LNCAP (cell line): ENCODE measurements at regions not wholly inside any gene's neighbourhood (a gene's known extent, or its start where the extent isn't known, plus 50 kb on each side); places are given as distances from the start of the nearest gene placed in this dataset.

Experiments used
- TF ChIP-seq, protein P1 (sequence below): fragments of 450-650 bp; IDR thresholded peaks from 2 replicates; pipeline ENCODE4 v1.5.1; 2017; ENCODE audit warnings: mild to moderate bottlenecking

DNA sequence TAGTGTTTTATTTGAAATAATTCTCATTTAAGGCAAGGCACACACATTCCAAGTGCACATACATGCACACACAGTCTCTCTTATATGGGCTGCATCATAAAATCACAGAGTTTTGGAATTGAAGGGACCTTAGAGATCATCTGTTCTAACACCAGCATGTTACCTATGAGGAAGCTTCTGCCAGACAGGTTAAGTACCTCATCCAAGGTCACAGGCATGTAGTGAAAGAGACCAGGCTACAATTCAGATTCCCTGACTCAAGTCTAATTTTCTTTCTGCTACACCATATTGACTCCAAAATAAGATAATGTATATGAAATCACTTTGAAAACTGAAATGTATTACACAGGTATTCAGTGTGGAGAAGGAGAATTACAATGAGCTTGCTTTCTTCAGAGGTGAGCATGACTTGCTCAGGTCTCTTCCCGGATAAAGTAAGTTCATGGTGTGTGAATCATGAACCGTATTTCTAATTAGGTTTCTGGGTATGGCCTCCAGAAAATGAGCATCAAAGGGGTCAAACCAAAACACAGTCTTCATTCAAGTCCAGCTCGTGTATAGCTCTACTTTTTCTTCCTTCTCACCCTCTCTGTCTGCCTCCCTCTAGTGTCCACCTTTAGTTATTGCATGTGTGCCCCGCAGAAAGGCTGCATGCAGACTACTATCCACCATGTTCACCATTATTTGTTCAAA, 411.9 kb downstream of the FUT8 start:
- TF ChIP-seq, protein P1, sequence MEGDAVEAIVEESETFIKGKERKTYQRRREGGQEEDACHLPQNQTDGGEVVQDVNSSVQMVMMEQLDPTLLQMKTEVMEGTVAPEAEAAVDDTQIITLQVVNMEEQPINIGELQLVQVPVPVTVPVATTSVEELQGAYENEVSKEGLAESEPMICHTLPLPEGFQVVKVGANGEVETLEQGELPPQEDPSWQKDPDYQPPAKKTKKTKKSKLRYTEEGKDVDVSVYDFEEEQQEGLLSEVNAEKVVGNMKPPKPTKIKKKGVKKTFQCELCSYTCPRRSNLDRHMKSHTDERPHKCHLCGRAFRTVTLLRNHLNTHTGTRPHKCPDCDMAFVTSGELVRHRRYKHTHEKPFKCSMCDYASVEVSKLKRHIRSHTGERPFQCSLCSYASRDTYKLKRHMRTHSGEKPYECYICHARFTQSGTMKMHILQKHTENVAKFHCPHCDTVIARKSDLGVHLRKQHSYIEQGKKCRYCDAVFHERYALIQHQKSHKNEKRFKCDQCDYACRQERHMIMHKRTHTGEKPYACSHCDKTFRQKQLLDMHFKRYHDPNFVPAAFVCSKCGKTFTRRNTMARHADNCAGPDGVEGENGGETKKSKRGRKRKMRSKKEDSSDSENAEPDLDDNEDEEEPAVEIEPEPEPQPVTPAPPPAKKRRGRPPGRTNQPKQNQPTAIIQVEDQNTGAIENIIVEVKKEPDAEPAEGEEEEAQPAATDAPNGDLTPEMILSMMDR = peak; percentile 93

DNA sequence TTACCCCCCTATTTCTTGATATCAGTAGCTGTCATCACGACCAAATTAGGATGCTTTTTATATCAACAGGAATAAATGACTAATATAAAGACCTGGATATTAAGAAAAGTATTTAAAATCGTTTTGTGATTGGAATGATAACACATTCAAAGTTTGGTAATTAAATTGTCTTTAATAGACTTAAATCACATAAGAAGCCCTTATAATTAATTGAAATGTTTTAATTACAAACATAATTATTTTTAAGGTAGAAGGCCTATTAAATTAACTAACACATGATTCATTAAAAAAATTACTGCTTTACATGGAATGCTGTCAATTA, 412.4 kb downstream of the FUT8 start:
- TF ChIP-seq, protein P1 = peak; percentile 16; the same call in 1 of the 2 replicates

DNA sequence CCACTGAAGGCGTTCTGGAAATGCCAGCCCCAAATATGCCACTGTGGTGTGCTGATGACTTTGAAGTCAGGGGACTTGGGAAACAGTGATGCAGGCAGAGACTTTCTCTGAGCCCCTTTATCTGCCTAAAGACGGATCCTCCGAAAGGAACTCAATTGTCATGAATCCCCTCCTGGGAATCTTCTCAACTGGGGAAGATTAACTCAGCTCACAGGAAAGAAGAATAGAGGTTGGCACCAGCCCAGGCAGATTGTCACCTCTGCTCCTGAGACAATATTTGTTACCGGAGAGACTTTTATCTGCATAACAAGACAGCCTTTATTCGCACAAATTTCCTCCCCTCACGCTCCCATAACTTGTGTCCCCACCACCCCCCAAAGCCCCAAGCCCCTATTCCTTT, 414.4 kb downstream of the FUT8 start:
- TF ChIP-seq, protein P1 = no peak

DNA sequence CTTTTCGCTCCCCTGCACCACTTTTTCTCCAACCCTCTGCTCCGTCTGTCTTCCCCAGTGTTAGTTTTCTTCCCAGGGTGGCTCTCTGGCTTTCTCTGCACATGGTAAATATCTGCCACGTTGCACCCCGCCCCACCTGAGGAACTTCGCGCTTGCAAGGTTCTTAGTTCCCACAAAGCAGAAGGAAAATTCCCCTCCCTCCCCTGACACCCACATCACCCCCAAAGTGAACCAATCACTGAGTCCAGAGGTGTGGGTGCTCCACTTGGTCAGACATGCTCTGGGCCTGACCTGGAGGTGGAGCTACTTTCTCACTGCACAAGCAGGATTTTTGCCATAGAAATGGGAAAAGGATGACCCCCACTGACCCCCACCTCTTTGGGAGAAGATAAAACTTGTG, 415.0 kb downstream of the FUT8 start:
- TF ChIP-seq, protein P1 = no peak

DNA sequence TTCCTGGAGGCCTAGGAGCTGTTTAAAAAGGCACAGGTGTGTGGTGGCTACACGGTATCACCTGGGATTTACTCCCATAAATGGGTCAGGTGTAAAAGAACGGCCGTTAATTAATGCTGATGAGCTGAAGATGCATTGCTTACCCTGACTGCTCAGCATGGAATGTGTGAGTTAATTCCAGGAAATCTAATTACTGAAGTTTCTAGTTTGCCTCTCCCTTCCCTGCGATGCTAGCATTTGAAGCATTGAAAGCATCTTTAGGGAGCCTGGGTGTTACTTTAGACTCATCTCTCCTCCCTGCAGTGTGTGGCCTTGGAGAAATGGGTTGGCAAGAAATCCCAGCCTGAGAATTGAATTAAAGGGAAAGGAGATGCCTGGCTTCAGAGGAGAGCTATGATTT, 415.9 kb downstream of the FUT8 start:
- TF ChIP-seq, protein P1 = no peak

DNA sequence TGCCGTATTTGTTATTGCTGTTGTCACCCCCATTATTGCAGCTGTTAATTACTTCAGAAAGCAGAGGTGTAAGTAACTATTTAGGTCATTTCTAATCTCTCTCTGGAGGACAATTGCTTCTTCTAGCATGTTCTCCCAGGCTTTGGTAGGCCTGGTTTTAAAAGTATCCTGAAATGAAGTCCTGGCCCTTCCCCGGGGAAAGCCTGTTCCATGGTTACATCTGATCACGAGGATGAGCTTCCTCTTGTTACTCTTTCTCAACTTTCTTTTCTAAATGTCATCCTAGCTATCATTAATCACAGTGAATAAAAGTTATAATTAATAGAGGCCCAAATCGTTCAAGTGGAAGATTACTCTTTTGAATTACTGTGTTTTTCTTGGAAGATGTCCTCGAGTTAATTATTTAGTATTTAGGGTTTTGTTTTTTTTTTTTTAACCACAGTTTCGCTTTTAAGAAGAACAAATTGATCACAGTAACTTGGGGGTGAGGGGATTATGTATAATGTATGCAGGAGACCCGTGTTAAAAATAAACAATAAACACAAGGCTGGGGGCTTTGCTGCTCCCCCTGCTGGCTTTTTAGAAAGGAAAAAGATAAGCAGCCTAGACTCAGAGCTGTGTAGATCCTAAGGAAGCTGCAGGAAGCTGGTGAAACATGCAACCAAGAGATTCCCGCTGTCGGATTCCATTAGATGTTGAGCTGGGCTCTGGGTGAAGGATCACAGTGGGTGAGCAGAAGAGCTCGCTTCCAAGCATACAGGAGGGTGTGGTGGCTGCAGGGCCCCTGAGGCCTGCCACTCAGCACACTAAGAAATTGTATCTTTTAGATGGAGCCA, 420.1 kb downstream of the FUT8 start:
- TF ChIP-seq, protein P1 = peak; percentile 23; the same call in 1 of the 2 replicates

DNA sequence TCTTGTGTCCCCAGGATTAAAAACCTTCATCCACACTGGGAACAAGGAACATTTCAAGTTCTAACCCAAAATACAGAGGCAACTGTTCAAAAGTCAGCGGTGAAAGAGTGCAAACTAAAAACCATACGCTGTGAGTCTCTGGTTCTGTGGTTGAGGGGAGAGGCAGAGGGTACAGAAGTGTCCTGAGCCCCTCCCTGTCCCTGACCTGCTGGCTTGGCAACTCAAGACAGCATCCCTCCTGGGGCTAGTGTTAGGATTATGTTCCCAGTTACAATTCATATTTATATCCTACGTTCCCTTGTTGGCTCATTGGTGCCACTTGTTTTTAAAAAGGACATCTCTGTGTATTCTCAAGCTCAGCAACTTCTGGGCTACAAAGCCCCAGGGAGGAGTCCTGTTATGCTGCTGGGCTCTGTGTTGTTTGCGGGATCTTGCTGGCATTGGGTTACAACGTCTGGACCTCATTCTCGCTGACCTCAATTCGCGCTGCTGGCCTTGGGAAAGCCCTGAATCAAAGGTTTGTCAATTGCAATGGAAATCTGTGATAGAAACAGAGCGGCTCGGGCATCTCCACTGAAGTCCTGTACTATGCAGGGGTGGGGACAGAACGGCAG, 420.8 kb downstream of the FUT8 start:
- TF ChIP-seq, protein P1 = no peak
